Nucleus accumbens (tissue), 56 donors: ENCODE measurements at regions not wholly inside any gene's neighbourhood (a gene's known extent, or its start where the extent isn't known, plus 50 kb on each side); places are given as distances from the start of the nearest gene placed in this dataset.
"Not testable (repeated sequence)": the region's sequence is repeated elsewhere in the genome, so short reads cannot be mapped to it uniquely, and the experiment has no call there.

Experiments used
- DNase-seq, 56 donors: peaks; one replicate each; lab custom pipeline; 2025; lab: John Stamatoyannopoulos, UW

- no peak for DNase-seq
These were observed 189.1 kb upstream of the DTNA start for GRCh38 chr18:34521040-34521439.

DNA sequence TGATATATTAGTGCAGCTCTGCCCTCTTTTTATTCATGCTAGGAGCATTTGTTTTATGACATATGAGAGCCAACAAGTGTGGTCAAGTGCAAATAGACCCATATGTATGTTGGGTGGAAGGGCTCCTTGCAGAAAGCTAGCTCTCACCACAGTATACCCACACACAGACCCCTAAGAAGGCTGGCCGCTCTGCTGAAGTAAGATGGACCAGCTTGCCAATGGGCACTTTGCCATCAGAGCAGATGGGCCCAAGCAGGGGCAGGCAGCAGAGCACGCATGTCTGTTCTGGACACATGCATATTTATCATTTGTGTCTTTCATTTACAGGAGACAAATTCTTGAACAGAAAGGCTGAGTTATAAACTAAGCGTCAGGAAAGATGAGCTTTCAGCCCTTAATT lies 187.5 kb upstream of the DTNA start:
- peak in 21 of 56 donors; percentile 1 to 50 (median 8) for DNase-seq

DNA sequence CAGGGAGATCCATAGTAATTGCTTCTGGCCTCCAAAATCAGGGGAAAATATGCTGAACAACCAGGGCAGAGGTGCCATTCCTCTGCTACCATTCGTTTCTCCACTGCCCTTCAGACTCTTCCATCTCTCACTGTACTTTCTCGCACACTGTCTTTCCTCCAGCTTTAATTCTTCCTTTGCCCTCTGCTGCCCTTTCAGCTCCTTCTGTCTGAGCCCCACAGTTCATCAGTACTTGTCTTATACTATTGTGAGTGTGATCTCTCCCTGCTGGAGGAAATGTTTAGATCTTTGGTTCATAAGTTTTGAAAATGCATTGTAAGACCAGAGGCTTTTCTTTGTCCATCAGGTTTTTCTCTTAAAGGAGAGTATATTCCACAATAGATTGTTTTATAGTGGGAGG lies 184.9 kb upstream of the DTNA start:
- DNase-seq, result no peak

GRCh38 chr18:34528177-34528576 lies 181.9 kb upstream of the DTNA start:
- no peak for DNase-seq

DNA sequence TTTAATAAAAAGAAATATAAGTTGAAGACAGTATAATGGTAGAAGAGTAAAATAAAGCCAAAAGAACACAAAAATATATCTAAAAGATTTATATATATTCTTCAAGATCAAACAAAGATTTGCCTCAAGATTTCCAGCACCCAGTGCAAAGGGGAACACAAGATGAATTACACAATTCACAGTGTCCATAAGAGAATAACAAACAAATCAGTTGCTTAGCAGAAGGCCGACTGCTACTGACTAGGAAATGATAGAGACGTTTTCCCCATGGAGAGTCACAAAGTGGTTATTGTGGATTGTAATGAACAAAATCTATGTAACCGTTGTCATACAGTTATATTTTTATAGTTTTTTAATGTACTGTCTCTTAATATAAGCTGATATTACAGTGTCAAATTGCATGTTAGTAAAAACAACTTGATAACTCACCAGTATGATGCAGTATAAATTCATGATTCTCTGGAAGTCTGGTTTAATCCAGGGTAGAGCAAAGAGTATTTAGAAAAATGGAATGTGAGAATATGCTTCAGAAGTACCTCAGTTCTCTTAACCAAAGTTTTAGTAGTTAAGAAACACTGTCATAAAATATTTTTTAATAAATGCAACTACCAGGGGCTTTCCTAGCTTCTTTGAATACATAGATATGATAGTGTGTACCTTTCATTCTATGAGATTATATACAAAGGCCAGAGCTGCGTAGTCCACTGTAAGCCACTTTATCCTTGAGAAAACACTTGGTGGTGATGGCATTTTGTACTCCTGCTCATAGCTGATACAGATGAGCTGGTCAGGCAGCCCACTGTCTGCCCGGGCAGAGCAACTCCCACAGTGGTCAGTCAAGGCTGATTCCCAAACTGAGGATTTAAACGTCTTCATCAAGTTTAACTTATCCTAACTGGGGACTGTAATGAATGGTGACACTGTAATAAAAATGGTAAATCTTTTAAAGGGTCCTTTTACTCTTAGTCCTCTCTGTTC lies 180.5 kb upstream of the DTNA start:
- DNase-seq, result no peak

- no peak for DNase-seq
These were observed 179.0 kb upstream of the DTNA start for GRCh38 chr18:34531110-34531509.

DNA sequence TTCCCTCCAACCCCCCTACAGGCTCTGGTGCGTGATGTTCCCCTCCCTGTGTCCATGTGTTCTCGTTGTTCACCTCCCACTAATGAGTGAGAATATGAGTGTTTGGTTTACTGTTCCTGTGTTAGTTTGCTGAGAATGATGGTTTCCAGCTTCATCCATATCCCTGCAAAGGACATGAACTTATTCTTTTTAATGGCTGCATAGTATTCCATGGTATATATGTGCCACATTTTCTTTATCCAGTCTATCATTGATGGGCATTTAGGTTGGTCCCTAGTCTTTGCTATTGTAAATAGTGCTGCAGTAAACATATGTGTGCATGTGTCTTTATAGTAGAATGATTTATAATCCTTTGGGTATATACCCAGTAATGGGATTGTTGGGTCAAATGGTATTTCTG lies 175.5 kb upstream of the DTNA start:
- not testable (repeated sequence) for DNase-seq

- no peak for DNase-seq
These were observed 169.2 kb upstream of the DTNA start for GRCh38 chr18:34540897-34541296.

DNA sequence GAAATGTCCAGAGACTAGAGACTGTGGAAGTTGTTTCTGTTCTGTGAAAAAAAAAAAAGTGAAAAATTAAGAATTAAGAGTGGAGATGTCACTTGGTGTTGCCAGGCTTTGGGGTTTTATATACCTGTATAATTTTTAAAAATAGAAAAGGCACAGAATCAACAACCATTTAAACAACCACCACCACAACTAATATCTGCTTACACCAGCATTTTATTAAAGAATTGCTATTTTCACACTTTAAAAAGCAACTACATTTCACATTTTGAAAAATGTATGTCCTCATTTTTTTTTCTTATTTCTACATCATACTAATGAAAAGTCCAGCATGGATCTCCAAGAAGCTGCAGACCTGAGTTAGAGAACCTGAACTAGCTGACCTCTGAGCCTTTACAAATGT lies 167.5 kb upstream of the DTNA start:
- no peak for DNase-seq

DNA sequence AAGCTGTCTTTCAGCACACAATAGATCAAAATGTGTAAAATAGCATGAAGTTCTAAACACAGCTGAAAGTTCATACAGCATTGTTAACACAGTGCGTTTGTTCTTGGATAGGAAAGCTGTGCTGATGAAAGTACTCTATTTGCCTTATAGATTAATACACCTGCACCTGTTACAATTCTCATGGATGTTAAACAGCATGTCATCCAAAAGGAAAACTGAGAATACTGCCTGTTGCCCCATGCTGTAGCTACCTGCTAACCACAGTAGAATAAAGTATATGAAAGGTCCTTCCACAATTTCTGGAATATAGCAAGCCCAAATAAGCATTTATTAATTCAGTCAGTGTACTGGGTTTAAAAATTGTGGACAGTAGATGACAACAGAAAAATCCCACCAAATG lies 166.7 kb upstream of the DTNA start:
- DNase-seq, result no peak

DNA sequence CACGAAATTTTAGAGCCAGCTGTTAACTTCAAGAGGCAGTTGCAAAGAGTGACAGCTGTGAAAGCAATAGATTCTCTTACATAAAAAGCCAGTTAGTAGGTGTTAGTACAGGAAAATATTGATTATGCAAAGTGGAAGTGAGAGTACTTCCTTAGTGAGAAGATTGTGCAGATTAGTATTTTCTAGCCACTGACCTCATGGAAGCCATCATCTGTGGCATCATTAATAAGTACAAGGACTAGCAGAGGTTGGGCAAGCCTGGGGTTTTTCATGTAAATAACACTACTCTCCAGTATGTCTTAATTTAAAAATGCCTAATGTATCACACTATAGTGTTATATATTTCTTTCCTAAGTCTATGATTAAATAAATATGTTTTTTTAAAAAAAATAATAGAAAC lies 166.2 kb upstream of the DTNA start:
- no peak for DNase-seq

- DNase-seq, result no peak
These were observed 165.2 kb upstream of the DTNA start for GRCh38 chr18:34544930-34545329.

DNA sequence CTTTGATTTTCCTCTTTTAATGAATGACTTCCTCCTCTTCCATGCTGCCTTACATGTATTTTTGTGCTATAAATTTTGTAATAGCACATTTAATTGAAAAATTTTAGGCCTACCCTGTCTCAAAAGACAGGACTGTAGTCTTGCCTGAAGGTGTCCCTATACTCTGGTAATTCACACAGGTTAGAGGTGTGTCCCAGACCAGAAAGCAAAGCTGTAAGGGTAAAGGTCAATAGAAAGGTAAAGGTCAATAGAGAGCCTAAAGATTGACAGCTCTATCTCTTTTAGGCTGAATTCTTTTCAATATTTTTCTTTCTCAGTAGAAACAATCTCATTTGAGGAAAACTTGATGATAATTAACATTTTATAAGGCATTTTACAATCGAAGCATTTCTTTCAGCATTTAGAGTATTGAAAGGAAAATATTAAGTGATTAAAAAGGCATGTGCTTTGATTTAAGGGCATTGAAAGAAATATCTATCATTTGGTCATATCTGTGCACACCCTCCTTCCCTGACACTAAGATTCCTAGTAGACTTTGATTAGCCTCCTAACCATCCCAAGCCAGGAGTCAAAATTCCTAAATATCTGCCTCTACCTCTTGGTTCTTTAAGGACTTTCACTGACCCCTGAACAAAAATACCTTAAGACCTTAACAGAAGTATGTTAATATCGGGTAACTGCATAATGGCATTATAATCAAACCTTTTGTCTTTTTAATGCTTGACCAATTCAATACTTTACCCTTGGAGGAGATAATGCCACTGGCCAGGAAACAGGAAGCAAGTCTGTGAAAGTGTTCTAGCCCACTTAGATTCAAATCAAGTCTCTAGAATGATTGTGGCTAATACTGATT lies 161.8 kb upstream of the DTNA start:
- DNase-seq, result no peak

DNA sequence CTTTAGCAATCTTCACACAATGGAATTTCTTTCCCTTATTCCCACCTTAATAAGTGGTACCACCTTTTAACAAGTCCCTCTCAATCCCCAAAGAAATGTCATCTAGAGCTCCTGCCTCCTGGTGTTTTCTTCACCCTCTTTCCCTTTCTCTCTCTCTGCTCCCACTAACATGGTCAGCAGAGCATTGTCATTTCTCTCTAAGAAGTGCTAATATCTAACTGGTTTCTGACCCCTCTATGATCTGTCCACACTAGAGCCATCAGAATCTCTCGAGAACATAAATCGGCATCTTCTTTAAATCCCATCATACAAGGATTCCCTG lies 161.2 kb upstream of the DTNA start:
- no peak for DNase-seq

GRCh38 chr18:34549367-34549766 lies 160.7 kb upstream of the DTNA start:
- DNase-seq, result no peak

GRCh38 chr18:34550156-34550555 lies 159.9 kb upstream of the DTNA start:
- no peak for DNase-seq

DNA sequence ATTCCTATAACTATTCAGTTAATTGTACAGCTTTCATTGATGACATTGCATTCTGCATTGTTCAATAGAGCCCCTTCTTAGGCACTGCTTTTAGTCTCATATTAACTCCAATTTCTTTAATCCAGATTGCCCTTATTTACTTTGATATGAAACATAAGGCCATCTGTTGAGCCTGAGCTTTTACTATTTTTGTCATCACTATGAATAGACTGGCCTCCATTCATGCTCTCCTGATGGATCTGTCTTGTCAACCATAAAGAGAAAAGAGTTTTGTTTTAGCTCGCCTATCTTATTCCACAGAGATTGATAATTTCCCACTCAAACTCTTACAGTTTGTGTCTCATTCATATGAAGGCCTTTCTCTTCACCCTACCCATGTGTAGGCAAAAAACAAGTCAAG lies 159.2 kb upstream of the DTNA start:
- DNase-seq, result no peak

DNA sequence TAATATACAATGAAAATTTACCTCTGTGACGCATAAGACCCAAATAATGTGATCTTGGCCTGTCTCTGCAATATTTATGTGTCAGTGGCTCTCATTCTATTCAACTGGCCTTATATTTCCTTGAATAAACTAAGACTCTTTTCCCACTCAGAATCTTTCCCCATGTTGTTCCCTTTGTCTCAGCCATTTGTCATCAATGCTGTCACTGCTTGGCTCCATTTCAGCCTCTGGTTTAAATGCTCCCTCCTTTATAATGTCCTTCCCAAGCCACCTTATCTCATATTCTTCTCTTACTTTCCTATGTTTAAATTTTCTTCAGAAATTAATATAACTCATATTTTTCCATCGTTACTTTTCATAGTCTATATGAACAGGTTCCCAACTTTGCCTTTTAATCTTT lies 158.3 kb upstream of the DTNA start:
- DNase-seq, result no peak

DNA sequence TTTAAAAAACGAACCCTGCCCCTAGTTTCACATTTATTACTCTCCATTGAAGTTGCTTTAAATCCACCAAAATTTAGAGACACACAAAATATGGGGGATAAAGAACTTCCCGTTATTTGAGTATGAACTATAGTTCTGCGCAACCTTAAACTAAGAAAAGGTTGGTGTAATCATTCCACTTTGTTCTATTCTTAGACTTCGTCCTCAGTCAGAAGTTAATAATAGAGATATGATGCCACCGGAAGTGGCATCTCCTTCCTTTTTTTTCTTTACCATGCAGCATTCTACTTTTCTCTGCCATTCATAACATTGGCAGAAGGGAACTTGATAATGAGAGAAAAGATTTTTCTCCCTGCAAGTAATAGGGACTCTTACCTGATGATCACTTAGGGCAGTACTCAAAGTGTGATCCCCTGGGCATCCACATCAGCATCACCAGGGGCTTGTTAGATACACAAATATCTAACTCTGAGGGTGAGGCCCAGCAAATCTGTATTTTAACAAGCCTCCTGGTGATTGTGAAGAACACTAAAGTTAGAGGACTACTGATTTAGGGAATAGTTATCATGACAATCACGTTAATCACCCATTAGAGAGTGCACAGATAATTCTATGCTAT lies 147.7 kb upstream of the DTNA start:
- DNase-seq, result no peak

GRCh38 chr18:34567857-34568256 lies 142.2 kb upstream of the DTNA start:
- no peak for DNase-seq

GRCh38 chr18:34576622-34577021 lies 133.5 kb upstream of the DTNA start:
- DNase-seq, result no peak
